Ovary (tissue), 3 donors: ENCODE measurements at regions not wholly inside any gene's neighbourhood (a gene's known extent, or its start where the extent isn't known, plus 50 kb on each side); places are given as distances from the start of the nearest gene placed in this dataset.

Experiments used
- CTCF ChIP-seq, 3 donors: fragments of 450-650 bp in 2 of 3; fragments of 200-600 bp in 1 of 3; IDR thresholded peaks; one replicate each; pipeline versions ENCODE4 v1.5.1 to v1.8.0; 2016 to 2022; ENCODE audit warnings: antibody characterized with exemption in 3 of 3, mild to moderate bottlenecking in 1 of 3
- EP300 ChIP-seq: sonication (generic); formaldehyde crosslinking; IDR thresholded peaks from one replicate; pipeline ENCODE4 v1.6.1; 2017; ENCODE audit warnings: antibody characterized with exemption
- POLR2A ChIP-seq: fragments of 450-650 bp; IDR thresholded peaks from one replicate; pipeline ENCODE4 v1.6.1; 2017; ENCODE audit warnings: antibody characterized with exemption, mild to moderate bottlenecking, moderate library complexity
- donor health status: DM: no; HTN: no; CAD: no.

- TF ChIP-seq CTCF (IDR thresholded peaks at IDR 0.05), result no peak
- no peak for TF ChIP-seq POLR2A
- no peak for TF ChIP-seq EP300
Measured at GRCh38 chr2:9778012-9778411, 65.3 kb upstream of the TAF1B start.
